SK-N-SH treated with all-trans-retinoic acid at 6 μM for 48 hours (cell line): ENCODE measurements at regions not wholly inside any gene's neighbourhood (a gene's known extent, or its start where the extent isn't known, plus 50 kb on each side); places are given as distances from the start of the nearest gene placed in this dataset.
A peak's percentile ranks its signal among the peaks of the same experiment; 100 is the strongest.

Source experiments
- CSDC2 ChIP-seq: fragments of 250-450 bp; sonication (Bioruptor Pico); IDR thresholded peaks from 2 replicates; pipeline ENCODE4 v1.5.0; 2020; ENCODE audit warnings: mild to moderate bottlenecking, moderate library complexity
- ESRRG ChIP-seq: fragments of 250-450 bp; sonication (Bioruptor Pico); IDR thresholded peaks from 2 replicates; pipeline ENCODE4 v1.6.1; 2021; ENCODE audit warnings: mild to moderate bottlenecking
- GLIS3 ChIP-seq: fragments of 250-450 bp; sonication (Bioruptor Pico); IDR thresholded peaks from 2 replicates; pipeline ENCODE4 v1.5.0; 2020; ENCODE audit warnings: mild to moderate bottlenecking, moderate library complexity
- ISL1 ChIP-seq: fragments of 250-450 bp; sonication (Bioruptor Pico); IDR thresholded peaks from 2 replicates; pipeline ENCODE4 v2.1.2; 2022; ENCODE audit warnings: mild to moderate bottlenecking, moderate library complexity
- OSR1 ChIP-seq: fragments of 250-450 bp; sonication (Bioruptor Pico); IDR thresholded peaks from 2 replicates; pipeline ENCODE4 v1.8.0; 2022; ENCODE audit warnings: moderate library complexity, mild to moderate bottlenecking, inconsistent platforms
- PATZ1 ChIP-seq: fragments of 250-450 bp; sonication (Bioruptor Pico); IDR thresholded peaks from 2 replicates; pipeline ENCODE4 v1.8.0; 2020; ENCODE audit warnings: mild to moderate bottlenecking, moderate library complexity, borderline replicate concordance
- RARB ChIP-seq: fragments of 250-450 bp; sonication (Bioruptor Pico); IDR thresholded peaks from 2 replicates; pipeline ENCODE4 v1.8.0; 2021; ENCODE audit warnings: mild to moderate bottlenecking, moderate library complexity
- SNAI2 ChIP-seq: fragments of 250-450 bp; sonication (Bioruptor Pico); IDR thresholded peaks from 2 replicates; pipeline ENCODE4 v1.5.0; 2020; ENCODE audit warnings: mild to moderate bottlenecking, moderate library complexity
- ZC3H10 ChIP-seq: fragments of 250-450 bp; sonication (Bioruptor Pico); IDR thresholded peaks from 2 replicates; pipeline ENCODE4 v1.5.1; 2021; ENCODE audit warnings: mild to moderate bottlenecking, moderate library complexity
- ZFP30 ChIP-seq: fragments of 450-650 bp; formaldehyde crosslinking; IDR thresholded peaks from 2 replicates; pipeline ENCODE4 v1.5.0; 2022; ENCODE audit warnings: mild to moderate bottlenecking, moderate library complexity

GRCh38 chr18:45291621-45292615, 323.4 kb upstream of the SLC14A2 start:
- no peak for TF ChIP-seq PATZ1
- TF ChIP-seq ZC3H10 = peak; percentile 67; the same call in 1 of the 2 replicates
- TF ChIP-seq SNAI2 (CRISPR knock-in tag) = no peak
- no peak for TF ChIP-seq RARB (CRISPR knock-in tag)
- TF ChIP-seq CSDC2 (CRISPR knock-in tag) = no peak
- no peak for TF ChIP-seq GLIS3 (CRISPR knock-in tag)
- no peak for TF ChIP-seq ZFP30 (CRISPR knock-in tag)
- TF ChIP-seq ESRRG (CRISPR knock-in tag) = no peak
- peak; percentile 45; the same call in 1 of the 2 replicates for TF ChIP-seq ISL1 (CRISPR knock-in tag)
- no peak for TF ChIP-seq OSR1 (CRISPR knock-in tag)
